Astrocyte of the cerebellum (primary cell): ENCODE measurements at regions not wholly inside any gene's neighbourhood (a gene's known extent, or its start where the extent isn't known, plus 50 kb on each side); places are given as distances from the start of the nearest gene placed in this dataset.

Experiments used
- DNase-seq: peaks from one replicate; pipeline ENCODE4 v3.0.0-alpha.2; 2011; ENCODE audit warnings: low read depth
- H3K4me3 ChIP-seq: 2 replicates; pipeline ENCODE4 v1.5.1; 2011; ENCODE audit warnings: mild to moderate bottlenecking, low read depth, low read length, moderate library complexity
- CTCF ChIP-seq: IDR thresholded peaks from 2 replicates; pipeline ENCODE4 v1.5.1; 2012; ENCODE audit warnings: low read length, low read depth, moderate library complexity, mild to moderate bottlenecking; ENCODE audit errors: missing control alignments
- in situ Hi-C: cut with HindIII; loops from 2 replicates; pipeline ENCODE4 v1.10.0; 2017; ENCODE audit warnings: low sequenced_read_pairs

DNA sequence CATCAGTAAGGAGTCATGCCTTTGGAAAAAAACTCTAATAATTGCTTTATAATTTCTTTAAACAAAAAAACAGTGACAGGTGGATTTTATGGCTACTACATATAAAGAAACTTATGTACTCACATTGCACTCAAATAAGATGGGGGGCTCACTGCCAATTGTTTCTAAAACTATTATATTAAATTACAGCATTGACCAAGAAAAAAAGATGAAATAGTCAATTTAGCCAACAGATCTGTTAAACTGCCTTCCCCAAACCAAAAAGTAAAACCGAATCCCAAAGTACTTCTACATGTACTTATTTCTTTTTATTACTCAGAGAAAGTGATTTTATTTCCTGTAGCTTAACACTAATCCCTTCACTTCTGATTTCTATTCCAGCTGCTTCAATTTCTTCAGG lies 716.8 kb upstream of the SLITRK5 start:
- in situ Hi-C loops: no loop called here
- no peak for TF ChIP-seq CTCF

GRCh38 chr13:86960876-86961275 lies 710.3 kb upstream of the SLITRK5 start:
- no peak for TF ChIP-seq CTCF
- DNase-seq: peak; percentile 33

More for the DNA sequence above, 716.8 kb upstream of the SLITRK5 start:
- no peak overlapping the region for H3K4me3 ChIP-seq
- DNase-seq: no peak

GRCh38 chr13:86974251-86974994 lies 696.7 kb upstream of the SLITRK5 start:
- no peak overlapping the region for H3K4me3 ChIP-seq
- in situ Hi-C loops: no loop called here
- TF ChIP-seq CTCF: no peak
- no peak for DNase-seq

More at GRCh38 chr13:86960876-86961275, 710.3 kb upstream of the SLITRK5 start:
- in situ Hi-C loops: no loop called here
- H3K4me3 ChIP-seq: no peak overlapping the region

GRCh38 chr13:86974995-86975328 lies 696.2 kb upstream of the SLITRK5 start:
- peak; percentile 34 for TF ChIP-seq CTCF
- DNase-seq: no peak
- H3K4me3 ChIP-seq: no peak overlapping the region
- in situ Hi-C loops: no loop called here

- in situ Hi-C loops: no loop called here
- DNase-seq: no peak
Measured at GRCh38 chr13:86976521-86977324, 694.4 kb upstream of the SLITRK5 start.

GRCh38 chr13:86986448-86986847 lies 684.7 kb upstream of the SLITRK5 start:
- H3K4me3 ChIP-seq: no peak overlapping the region
- in situ Hi-C loops: no loop called here
- DNase-seq: no peak
- TF ChIP-seq CTCF: no peak

More at GRCh38 chr13:86976521-86977324, 694.4 kb upstream of the SLITRK5 start:
- TF ChIP-seq CTCF: no peak
- no peak overlapping the region for H3K4me3 ChIP-seq
